Mesenchymal stem cell (in vitro differentiated cells and primary cell): ENCODE measurements at regions not wholly inside any gene's neighbourhood (a gene's known extent, or its start where the extent isn't known, plus 50 kb on each side); places are given as distances from the start of the nearest gene placed in this dataset.

Experiments
- DNase-seq: peaks from one replicate; pipeline ENCODE4 v3.0.0-alpha.2; 2013
- H2AFZ ChIP-seq: one replicate; pipeline ENCODE4 v1.6.1; 2013; ENCODE audit warnings: low read depth, mild to moderate bottlenecking, control low read depth, inconsistent platforms, low read length, moderate library complexity
- H2AK5ac ChIP-seq: 2 replicates; pipeline ENCODE4 v1.6.1; 2013; ENCODE audit warnings: low read length, moderate library complexity, mild to moderate bottlenecking, inconsistent platforms; ENCODE audit not compliant: severe bottlenecking
- H2BK120ac ChIP-seq: one replicate; pipeline ENCODE4 v1.6.1; 2013; ENCODE audit warnings: low read depth, mild to moderate bottlenecking, inconsistent platforms, low read length, moderate library complexity
- H2BK12ac ChIP-seq, 2 experiments: one replicate each; pipeline ENCODE4 v1.6.1; 2013; ENCODE audit warnings: inconsistent platforms in 2 of 2, low read length in 2 of 2, mild to moderate bottlenecking in 2 of 2, moderate library complexity in 2 of 2, control low read depth in 1 of 2
- H2BK15ac ChIP-seq: one replicate; pipeline ENCODE4 v1.6.1; 2013; ENCODE audit warnings: mild to moderate bottlenecking, low read depth, inconsistent platforms; ENCODE audit not compliant: poor library complexity, severe bottlenecking
- H2BK5ac ChIP-seq: 2 replicates; pipeline ENCODE4 v1.6.1; 2013; ENCODE audit warnings: low read depth, mild to moderate bottlenecking, low read length, control low read depth, inconsistent platforms; ENCODE audit not compliant: poor library complexity, severe bottlenecking
- H3K14ac ChIP-seq, 2 experiments: one replicate each; pipeline ENCODE4 v1.6.1; 2013; ENCODE audit warnings: inconsistent platforms in 2 of 2, low read length in 2 of 2, control low read depth in 1 of 2, mild to moderate bottlenecking in 1 of 2, moderate library complexity in 1 of 2
- H3K18ac ChIP-seq, 2 experiments: one replicate each; pipeline ENCODE4 v1.6.1; 2013; ENCODE audit warnings: inconsistent platforms in 2 of 2, low read length in 2 of 2, control low read depth in 1 of 2, low read depth in 1 of 2, mild to moderate bottlenecking in 1 of 2
- H3K23ac ChIP-seq, 2 experiments: one replicate each; pipeline ENCODE4 v1.6.1; 2013; ENCODE audit warnings: inconsistent platforms in 2 of 2, low read length in 2 of 2, mild to moderate bottlenecking in 2 of 2, moderate library complexity in 2 of 2, control low read depth in 1 of 2
- H3K27ac ChIP-seq: 2 replicates; pipeline ENCODE4 v1.5.1; 2013; ENCODE audit warnings: mild to moderate bottlenecking, moderate library complexity, low read length, control low read depth, inconsistent platforms; ENCODE audit not compliant: poor library complexity, severe bottlenecking
- H3K27me3 ChIP-seq, 2 experiments: 2 replicates each; pipeline versions ENCODE4 v1.6.1 to v1.7.0; 2013; ENCODE audit warnings: low read length in 2 of 2, mild to moderate bottlenecking in 2 of 2, moderate library complexity in 2 of 2, control low read depth in 1 of 2, inconsistent platforms in 1 of 2; ENCODE audit not compliant: control insufficient read depth in 1 of 2, insufficient read depth in 1 of 2
- H3K36me3 ChIP-seq, 2 experiments: 2 replicates each; pipeline versions ENCODE4 v1.6.1 to v1.7.0; 2013; ENCODE audit warnings: low read length in 2 of 2, control low read depth in 1 of 2, inconsistent platforms in 1 of 2, low read depth in 1 of 2, mild to moderate bottlenecking in 1 of 2; ENCODE audit not compliant: insufficient read depth in 2 of 2, control insufficient read depth in 1 of 2
- H3K4ac ChIP-seq, 2 experiments: one replicate each; pipeline ENCODE4 v1.6.1; 2013; ENCODE audit warnings: inconsistent platforms in 2 of 2, low read length in 2 of 2, mild to moderate bottlenecking in 2 of 2, moderate library complexity in 2 of 2, control low read depth in 1 of 2, low read depth in 1 of 2
- H3K4me1 ChIP-seq: 2 replicates; pipeline ENCODE4 v1.6.1; 2013; ENCODE audit warnings: low read depth, low read length, control low read depth; ENCODE audit not compliant: control insufficient read depth, insufficient read depth
- H3K4me2 ChIP-seq: 2 replicates; pipeline ENCODE4 v1.6.1; 2013; ENCODE audit warnings: low read length, mild to moderate bottlenecking, inconsistent platforms; ENCODE audit not compliant: poor library complexity, severe bottlenecking
- H3K4me3 ChIP-seq, 2 experiments: 2 replicates each; pipeline versions ENCODE4 v1.5.1 to v1.7.0; 2013; ENCODE audit warnings: low read length in 2 of 2, mild to moderate bottlenecking in 2 of 2, control low read depth in 1 of 2, low read depth in 1 of 2; ENCODE audit not compliant: insufficient read depth in 1 of 2
- H3K79me1 ChIP-seq: replicated peaks from 2 replicates; pipeline ENCODE4 v1.6.1; 2013; ENCODE audit warnings: mild to moderate bottlenecking, control low read depth, low read length, inconsistent platforms; ENCODE audit not compliant: poor library complexity, severe bottlenecking
- H3K9ac ChIP-seq: 2 replicates; pipeline ENCODE4 v1.7.0; 2013; ENCODE audit warnings: mild to moderate bottlenecking, low read length, moderate library complexity
- H3K9me3 ChIP-seq: 2 replicates; pipeline ENCODE4 v1.7.0; 2013; ENCODE audit warnings: mild to moderate bottlenecking, low read length; ENCODE audit not compliant: control insufficient read depth
- H4K8ac ChIP-seq: one replicate; pipeline ENCODE4 v1.6.1; 2013; ENCODE audit warnings: inconsistent platforms, mild to moderate bottlenecking, low read length, moderate library complexity
- H4K91ac ChIP-seq: one replicate; pipeline ENCODE4 v1.6.1; 2013; ENCODE audit warnings: mild to moderate bottlenecking, low read length, inconsistent platforms
- WGBS: methylation state at CpG from one replicate; pipeline ENCODE4 v1.1.7; 2013; ENCODE audit warnings: mixed read lengths; 5-methylcytosine and 5-hydroxymethylcytosine counted together

- Histone ChIP-seq H2AK5ac (no peak overlapping the region), H2BK5ac (no peak overlapping the region), H3K4ac (no peak overlapping the region), H2AFZ (no peak overlapping the region), H3K27me3 (no peaks in the 10 kb centered on the region), H4K8ac (no peak overlapping the region), H4K91ac (no peak overlapping the region), H3K14ac (no peak overlapping the region), H3K36me3 (no peaks in the 10 kb centered on the region), H3K9ac (no peak overlapping the region), H3K4me1 (no peaks in the 10 kb centered on the region), H3K4me2 (no peak overlapping the region), H3K79me1 (no peaks in the 10 kb centered on the region), H3K4me3 (no peak overlapping the region), H2BK12ac (no peak overlapping the region), H3K18ac (no peak overlapping the region), H2BK120ac (no peak overlapping the region), H3K27ac (no peak overlapping the region), H2BK15ac (no peak overlapping the region), H3K9me3 (no peaks in the 10 kb centered on the region), H3K23ac (no peak overlapping the region)
- no CpG with 5 or more reads among the region's 1 CpG for WGBS
- DNase-seq = no peak
Observed at GRCh38 chr13:83378908-83379307, 503.4 kb downstream of the SLITRK1 start.

DNA sequence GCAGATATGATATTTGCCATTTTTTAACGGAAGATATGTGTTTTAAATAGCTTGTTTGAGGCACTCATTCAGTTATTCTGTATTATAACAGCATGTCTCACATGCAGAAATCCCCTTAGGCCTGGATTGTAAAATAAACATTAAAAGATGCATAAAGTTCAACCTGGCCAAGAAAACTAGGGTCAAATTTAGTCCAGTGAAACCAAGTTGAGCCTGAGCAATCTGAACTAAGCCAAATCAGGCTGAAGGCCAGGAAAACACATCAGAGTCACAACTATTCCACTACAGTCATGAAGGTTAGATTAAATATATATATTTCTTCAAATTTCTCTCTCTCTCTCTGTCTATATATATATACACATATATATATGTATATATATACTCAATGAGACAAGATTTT, 504.8 kb downstream of the SLITRK1 start:
- H3K4ac ChIP-seq = no peak overlapping the region
- H3K14ac ChIP-seq = no peak overlapping the region
- no peak overlapping the region for H2BK120ac ChIP-seq
- H3K27ac ChIP-seq = no peak overlapping the region
- H3K36me3 ChIP-seq = no peaks in the 10 kb centered on the region
- no peaks in the 10 kb centered on the region for H3K79me1 ChIP-seq
- no CpG with 5 or more reads among the region's 1 CpG for WGBS
- H3K27me3 ChIP-seq = no peaks in the 10 kb centered on the region
- no peak overlapping the region for H3K23ac ChIP-seq
- no peak overlapping the region for H3K4me2 ChIP-seq
- no peak overlapping the region for H3K18ac ChIP-seq
- no peak overlapping the region for H4K91ac ChIP-seq
- no peak overlapping the region for H2AFZ ChIP-seq
- no peak overlapping the region for H3K4me3 ChIP-seq
- DNase-seq = no peak
- H2BK15ac ChIP-seq = no peak overlapping the region
- H3K9me3 ChIP-seq = no peaks in the 10 kb centered on the region
- H3K9ac ChIP-seq = no peak overlapping the region
- no peak overlapping the region for H2BK5ac ChIP-seq
- no peak overlapping the region for H4K8ac ChIP-seq
- no peaks in the 10 kb centered on the region for H3K4me1 ChIP-seq
- no peak overlapping the region for H2BK12ac ChIP-seq
- no peak overlapping the region for H2AK5ac ChIP-seq

GRCh38 chr13:83372786-83373185, 509.5 kb downstream of the SLITRK1 start:
- no peaks in the 10 kb centered on the region for H3K4me1 ChIP-seq
- H3K27me3 ChIP-seq = no peaks in the 10 kb centered on the region
- H3K4me2 ChIP-seq = no peak overlapping the region

DNA sequence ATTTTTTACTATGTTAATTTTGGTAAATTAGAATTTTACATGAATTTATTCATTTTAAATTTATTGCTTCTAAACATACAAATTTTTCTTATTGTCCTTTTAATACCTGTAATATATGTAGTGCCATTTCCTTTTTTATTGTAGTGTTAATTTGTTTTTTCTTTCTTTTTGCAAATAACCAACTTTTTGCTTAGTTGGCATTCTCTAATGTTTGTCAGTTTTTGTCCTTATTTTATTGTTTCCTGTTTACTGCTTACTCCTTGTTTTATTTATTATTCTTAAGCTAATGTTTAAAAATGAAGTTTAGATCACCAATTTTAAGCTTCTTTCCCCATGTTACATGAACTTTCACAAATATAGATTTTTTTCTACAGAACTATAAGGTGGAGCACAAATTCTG, 516.6 kb downstream of the SLITRK1 start:
- Histone ChIP-seq H3K27ac (no peak overlapping the region), H4K8ac (no peak overlapping the region), H3K27me3 (no peaks in the 10 kb centered on the region), H3K18ac (no peak overlapping the region), H3K36me3 (no peaks in the 10 kb centered on the region), H3K4me3 (no peak overlapping the region), H2BK15ac (no peak overlapping the region), H3K4me1 (no peaks in the 10 kb centered on the region), H3K23ac (no peak overlapping the region), H4K91ac (no peak overlapping the region), H2AFZ (no peak overlapping the region), H2BK5ac (no peak overlapping the region), H2BK12ac (no peak overlapping the region), H3K9ac (no peak overlapping the region), H3K9me3 (no peaks in the 10 kb centered on the region), H3K4me2 (no peak overlapping the region), H2AK5ac (no peak overlapping the region), H3K4ac (no peak overlapping the region), H3K14ac (no peak overlapping the region), H2BK120ac (no peak overlapping the region), H3K79me1 (no peaks in the 10 kb centered on the region)
- no peak for DNase-seq

More at GRCh38 chr13:83372786-83373185, 509.5 kb downstream of the SLITRK1 start:
- 74% methylated on average over 2 of the region's 2 CpGs for WGBS
- Histone ChIP-seq H3K36me3 (no peaks in the 10 kb centered on the region), H4K8ac (no peak overlapping the region), H3K9ac (no peak overlapping the region), H2BK5ac (no peak overlapping the region), H4K91ac (no peak overlapping the region), H3K79me1 (no peaks in the 10 kb centered on the region), H3K9me3 (no peaks in the 10 kb centered on the region), H2AFZ (no peak overlapping the region), H3K14ac (no peak overlapping the region), H3K23ac (no peak overlapping the region), H3K27ac (no peak overlapping the region), H2BK15ac (no peak overlapping the region), H3K4me3 (no peak overlapping the region), H2BK120ac (no peak overlapping the region), H2BK12ac (no peak overlapping the region), H3K4ac (no peak overlapping the region), H3K18ac (no peak overlapping the region), H2AK5ac (no peak overlapping the region)
- no peak for DNase-seq
